ENCODE measurements at regions not wholly inside any gene's neighbourhood (a gene's known extent, or its start where the extent isn't known, plus 50 kb on each side); places are given as distances from the start of the nearest gene placed in this dataset.

DNA sequence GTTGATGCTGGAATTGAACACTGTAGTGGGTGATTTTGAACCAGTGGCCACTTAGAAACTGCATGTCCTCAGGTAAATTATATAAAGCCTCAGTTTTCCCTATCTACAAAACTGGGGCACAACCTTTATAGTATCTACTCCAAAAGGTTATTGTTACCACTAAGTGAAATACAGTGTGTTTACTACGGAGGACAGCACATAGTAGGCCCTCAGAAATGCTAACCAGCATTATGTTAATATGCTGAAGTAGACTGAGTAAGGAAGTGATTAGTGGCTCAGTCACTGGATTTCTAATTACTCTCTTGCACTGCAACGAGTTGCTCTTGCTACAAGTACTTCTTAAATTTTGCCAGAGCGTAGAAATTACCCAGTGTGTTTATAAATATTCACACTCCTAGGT, 139.5 kb downstream of the HAUS1 start:
- Histone ChIP-seq H3K36me3 (ENCODE audit: insufficient read depth, low read length) (no peaks in the 10 kb centered on the region), H3K9ac (ENCODE audit: low read depth, low read length) (no peak overlapping the region), H3K4me1 (ENCODE audit: insufficient read depth, low read length) (peaks cover 11% of the 10 kb centered on the region), H3K9me3 (ENCODE audit: control insufficient read depth, insufficient read depth, low read length) (no peaks in the 10 kb centered on the region)

GRCh38 chr18:46246101-46246500, 141.9 kb downstream of the HAUS1 start:
- Histone ChIP-seq H3K9me3 (ENCODE audit: control insufficient read depth, insufficient read depth, low read length) (no peaks in the 10 kb centered on the region), H3K4me1 (ENCODE audit: insufficient read depth, low read length) (peaks cover 20% of the 10 kb centered on the region), H3K36me3 (ENCODE audit: insufficient read depth, low read length) (no peaks in the 10 kb centered on the region), H3K9ac (ENCODE audit: low read depth, low read length) (no peak overlapping the region)

DNA sequence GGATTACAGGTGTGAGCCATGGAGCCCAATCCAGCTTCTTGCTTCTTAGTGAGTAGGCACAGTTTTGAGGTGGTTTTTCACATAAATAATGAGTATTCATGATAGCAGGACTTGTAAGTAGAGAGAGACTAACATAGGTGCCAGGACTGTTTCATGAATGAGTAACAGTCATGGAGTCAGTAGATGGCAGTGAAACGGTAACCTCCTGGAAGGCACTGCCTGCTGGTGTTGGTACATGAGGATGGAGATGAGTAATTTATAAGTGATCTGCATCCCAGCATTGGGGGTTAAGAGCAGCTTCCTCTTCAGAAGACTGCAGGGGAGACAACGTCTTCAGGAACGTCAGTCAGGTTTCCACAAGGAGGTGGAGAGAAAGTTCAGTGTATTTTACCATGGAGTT, 143.8 kb downstream of the HAUS1 start:
- Histone ChIP-seq H3K4me1 (ENCODE audit: insufficient read depth, low read length) (peaks cover 20% of the 10 kb centered on the region), H3K36me3 (ENCODE audit: insufficient read depth, low read length) (no peaks in the 10 kb centered on the region), H3K9ac (ENCODE audit: low read depth, low read length) (no peak overlapping the region), H3K9me3 (ENCODE audit: control insufficient read depth, insufficient read depth, low read length) (no peaks in the 10 kb centered on the region)

DNA sequence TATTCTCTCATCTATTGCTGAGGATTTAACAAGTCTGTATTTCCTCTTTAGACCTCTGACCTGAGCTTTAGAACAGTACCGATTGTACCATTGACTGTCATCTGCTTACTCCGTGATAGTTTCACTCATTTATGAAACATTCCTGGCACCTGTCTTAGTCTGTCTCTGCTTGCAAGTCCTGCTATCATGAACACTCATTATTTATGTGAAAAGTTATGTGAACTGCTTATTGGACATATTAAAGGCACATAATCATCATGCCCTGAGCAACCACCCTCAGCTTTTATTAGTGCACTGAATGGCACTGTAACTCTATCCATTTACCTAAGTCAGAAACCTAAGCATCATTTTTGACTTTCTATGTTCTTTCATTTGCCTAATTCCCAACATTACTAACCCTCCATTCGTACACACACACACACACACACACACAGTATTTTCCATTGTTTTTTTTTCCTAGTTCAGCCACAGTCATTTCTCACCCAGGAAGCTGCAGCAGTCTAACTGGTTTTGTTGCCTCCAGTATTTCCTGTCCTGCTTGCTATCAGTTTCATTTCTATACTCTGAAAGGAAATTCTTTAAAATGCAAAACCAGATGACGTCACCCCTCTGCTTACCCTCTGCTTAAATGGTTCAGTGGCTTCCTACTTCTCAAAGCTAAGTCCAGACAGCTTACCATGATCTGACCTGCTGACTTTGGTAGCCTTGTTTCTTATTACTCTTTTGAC, 146.1 kb downstream of the HAUS1 start:
- peaks cover 20% of the 10 kb centered on the region for H3K4me1 ChIP-seq (ENCODE audit: insufficient read depth, low read length)
- no peak overlapping the region for H3K9ac ChIP-seq (ENCODE audit: low read depth, low read length)
- no peaks in the 10 kb centered on the region for H3K9me3 ChIP-seq (ENCODE audit: control insufficient read depth, insufficient read depth, low read length)
- no peaks in the 10 kb centered on the region; the same call in 1 of the 2 replicates for H3K36me3 ChIP-seq (ENCODE audit: insufficient read depth, low read length)

- H3K9me3 ChIP-seq (ENCODE audit: control insufficient read depth, insufficient read depth, low read length): no peaks in the 10 kb centered on the region
- no peak overlapping the region for H3K9ac ChIP-seq (ENCODE audit: low read depth, low read length)
- H3K4me1 ChIP-seq (ENCODE audit: insufficient read depth, low read length): peaks cover 18% of the 10 kb centered on the region
Measured at GRCh38 chr18:46250812-46251173, 146.6 kb downstream of the HAUS1 start.

DNA sequence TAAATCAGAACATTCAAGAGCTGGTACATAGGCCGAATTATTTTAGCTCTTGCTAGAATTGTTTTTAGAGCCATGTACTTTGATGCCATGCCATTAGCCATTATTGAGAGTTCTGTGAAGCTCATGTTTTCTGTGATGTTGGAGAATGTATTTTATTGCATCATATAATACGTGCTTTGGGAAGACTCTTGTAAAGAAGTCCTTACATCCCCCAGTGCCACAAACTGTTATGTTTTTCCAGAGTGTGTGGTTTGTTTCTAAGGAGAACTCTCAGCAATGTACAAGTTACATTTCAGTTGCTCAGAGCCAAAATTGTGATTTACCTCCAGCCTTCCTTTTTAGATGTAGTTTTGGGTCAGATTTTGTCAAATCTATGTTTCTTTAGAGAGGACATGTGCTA, 148.6 kb downstream of the HAUS1 start:
- Histone ChIP-seq H3K9me3 (ENCODE audit: control insufficient read depth, insufficient read depth, low read length) (no peaks in the 10 kb centered on the region), H3K9ac (ENCODE audit: low read depth, low read length) (no peak overlapping the region), H3K36me3 (ENCODE audit: insufficient read depth, low read length) (no peaks in the 10 kb centered on the region; the same call in none of the 2 replicates), H3K4me1 (ENCODE audit: insufficient read depth, low read length) (peaks cover 16% of the 10 kb centered on the region)

More at GRCh38 chr18:46250812-46251173, 146.6 kb downstream of the HAUS1 start:
- no peaks in the 10 kb centered on the region; the same call in 1 of the 2 replicates for H3K36me3 ChIP-seq (ENCODE audit: insufficient read depth, low read length)

DNA sequence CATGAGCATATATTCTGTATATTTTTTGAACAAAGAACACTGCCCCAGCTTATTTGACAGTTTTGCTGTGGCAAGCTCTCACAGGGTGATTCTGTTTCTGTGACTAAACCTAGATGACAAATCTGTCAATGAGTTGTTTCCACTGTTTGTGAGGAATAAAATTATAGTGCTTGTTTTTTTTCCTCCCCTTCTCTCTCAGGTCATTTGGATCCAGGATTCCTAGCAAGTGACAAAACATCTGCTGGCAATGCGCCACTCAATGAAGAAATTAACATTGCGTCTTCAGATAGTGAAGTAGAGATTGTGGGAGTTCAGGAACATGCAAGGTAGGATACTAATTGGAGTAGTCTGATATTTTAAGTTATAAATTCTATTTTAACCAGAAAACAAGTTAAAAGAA, 149.3 kb downstream of the HAUS1 start:
- Histone ChIP-seq H3K4me1 (ENCODE audit: insufficient read depth, low read length) (peaks cover 16% of the 10 kb centered on the region), H3K9me3 (ENCODE audit: control insufficient read depth, insufficient read depth, low read length) (no peaks in the 10 kb centered on the region), H3K9ac (ENCODE audit: low read depth, low read length) (no peak overlapping the region), H3K36me3 (ENCODE audit: insufficient read depth, low read length) (no peaks in the 10 kb centered on the region; the same call in none of the 2 replicates)

DNA sequence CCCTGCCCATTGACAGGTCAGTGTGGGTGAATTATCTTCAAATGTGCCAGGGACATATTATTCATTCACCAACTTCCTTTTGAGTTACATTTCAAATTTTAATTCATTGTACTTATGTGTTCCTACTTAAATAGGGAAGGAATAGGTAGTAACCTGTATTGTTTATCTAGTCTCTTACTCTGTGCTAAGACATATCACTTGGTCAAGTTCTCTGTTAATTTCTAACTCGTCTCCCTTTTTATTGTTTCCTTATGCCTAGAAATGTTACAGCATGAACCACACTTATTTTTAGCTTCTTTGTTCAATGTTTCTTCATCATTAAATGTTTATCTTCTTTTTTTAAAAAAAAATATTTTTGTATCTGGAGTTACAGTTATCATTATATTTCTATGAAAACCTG, 151.9 kb downstream of the HAUS1 start:
- no peaks in the 10 kb centered on the region; the same call in none of the 2 replicates for H3K36me3 ChIP-seq (ENCODE audit: insufficient read depth, low read length)
- peaks cover 16% of the 10 kb centered on the region for H3K4me1 ChIP-seq (ENCODE audit: insufficient read depth, low read length)
- no peak overlapping the region for H3K9ac ChIP-seq (ENCODE audit: low read depth, low read length)
- no peaks in the 10 kb centered on the region for H3K9me3 ChIP-seq (ENCODE audit: control insufficient read depth, insufficient read depth, low read length)

GRCh38 chr18:46257366-46257765, 153.2 kb downstream of the HAUS1 start:
- peaks cover 29% of the 10 kb centered on the region for H3K4me1 ChIP-seq (ENCODE audit: insufficient read depth, low read length)
- no peaks in the 10 kb centered on the region; the same call in none of the 2 replicates for H3K36me3 ChIP-seq (ENCODE audit: insufficient read depth, low read length)
- H3K9ac ChIP-seq (ENCODE audit: low read depth, low read length): no peak overlapping the region
- H3K9me3 ChIP-seq (ENCODE audit: control insufficient read depth, insufficient read depth, low read length): no peaks in the 10 kb centered on the region

GRCh38 chr18:46260016-46260878, 156.1 kb downstream of the HAUS1 start:
- H3K36me3 ChIP-seq (ENCODE audit: insufficient read depth, low read length): peaks cover 2% of the 10 kb centered on the region; the same call in 1 of the 2 replicates
- peaks cover 56% of the 10 kb centered on the region for H3K4me1 ChIP-seq (ENCODE audit: insufficient read depth, low read length)
- H3K9me3 ChIP-seq (ENCODE audit: control insufficient read depth, insufficient read depth, low read length): no peaks in the 10 kb centered on the region

DNA sequence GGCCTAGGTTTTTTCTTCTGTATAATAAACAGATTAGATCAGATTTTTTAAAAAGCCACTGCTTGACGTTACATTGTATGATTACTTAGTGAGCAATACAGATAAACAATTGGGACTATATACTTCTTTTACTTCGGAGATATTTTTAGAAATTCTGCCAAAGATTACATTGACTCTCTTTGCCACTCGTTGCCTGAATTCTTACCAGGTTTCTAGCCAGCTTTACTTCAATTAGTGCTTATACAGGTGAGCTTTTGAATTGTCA, 156.6 kb downstream of the HAUS1 start:
- no peak overlapping the region for H3K9ac ChIP-seq (ENCODE audit: low read depth, low read length)
- H3K4me1 ChIP-seq (ENCODE audit: insufficient read depth, low read length): peaks cover 62% of the 10 kb centered on the region
- H3K36me3 ChIP-seq (ENCODE audit: insufficient read depth, low read length): peaks cover 2% of the 10 kb centered on the region; the same call in 1 of the 2 replicates
- no peaks in the 10 kb centered on the region for H3K9me3 ChIP-seq (ENCODE audit: control insufficient read depth, insufficient read depth, low read length)

More at GRCh38 chr18:46260016-46260878, 156.1 kb downstream of the HAUS1 start:
- H3K9ac ChIP-seq (ENCODE audit: low read depth, low read length): no peak overlapping the region

DNA sequence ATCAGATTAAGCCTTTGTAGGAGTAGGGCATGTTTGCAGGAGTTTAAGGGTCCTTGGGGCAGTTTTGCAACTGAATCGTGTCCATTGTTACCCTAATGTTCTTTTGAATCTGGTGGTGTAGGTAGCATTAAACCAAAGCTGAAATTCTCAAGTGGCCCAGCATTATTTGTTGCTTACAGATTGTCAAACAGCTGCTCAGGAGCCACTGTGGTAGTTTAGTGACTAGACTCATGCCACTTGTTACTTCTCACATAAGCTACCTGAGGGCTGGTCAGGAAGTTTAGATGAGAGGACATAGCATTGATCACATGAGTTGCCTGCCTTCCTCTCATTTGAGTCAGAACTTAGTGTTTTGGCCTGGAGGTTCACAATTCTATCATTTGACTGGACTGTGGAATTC, 157.6 kb downstream of the HAUS1 start:
- Histone ChIP-seq H3K4me1 (ENCODE audit: insufficient read depth, low read length) (peaks cover 68% of the 10 kb centered on the region), H3K36me3 (ENCODE audit: insufficient read depth, low read length) (peaks cover 2% of the 10 kb centered on the region; the same call in 1 of the 2 replicates), H3K9ac (ENCODE audit: low read depth, low read length) (no peak overlapping the region), H3K9me3 (ENCODE audit: control insufficient read depth, insufficient read depth, low read length) (no peaks in the 10 kb centered on the region)

DNA sequence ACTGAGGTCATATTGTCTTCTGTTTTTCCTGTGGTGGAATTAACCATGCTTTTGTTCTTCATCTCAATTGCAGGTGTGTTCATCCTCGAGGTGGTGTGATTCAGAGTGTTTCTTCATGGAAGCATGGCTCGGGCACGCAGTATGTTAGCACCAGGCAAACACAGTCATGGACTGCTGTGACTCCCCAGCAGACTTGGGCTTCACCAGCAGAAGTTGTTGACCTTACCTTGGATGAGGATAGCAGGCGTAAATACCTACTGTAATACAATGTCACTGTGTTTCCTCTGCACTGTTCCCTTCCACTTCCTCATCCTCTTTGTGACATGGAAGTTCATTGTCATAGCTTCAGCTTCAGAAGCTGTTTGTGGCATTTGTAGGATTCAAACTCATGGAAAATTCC, 158.7 kb downstream of the HAUS1 start:
- H3K36me3 ChIP-seq (ENCODE audit: insufficient read depth, low read length): 0 out of 2 replicates have a peak, but pooled peaks cover 2% of the 10 kb centered on the region
- no peak overlapping the region for H3K9ac ChIP-seq (ENCODE audit: low read depth, low read length)
- H3K4me1 ChIP-seq (ENCODE audit: insufficient read depth, low read length): peaks cover 68% of the 10 kb centered on the region
- H3K9me3 ChIP-seq (ENCODE audit: control insufficient read depth, insufficient read depth, low read length): no peaks in the 10 kb centered on the region

GRCh38 chr18:46264255-46264654, 160.1 kb downstream of the HAUS1 start:
- Histone ChIP-seq H3K9me3 (ENCODE audit: control insufficient read depth, insufficient read depth, low read length) (no peaks in the 10 kb centered on the region), H3K4me1 (ENCODE audit: insufficient read depth, low read length) (peaks cover 68% of the 10 kb centered on the region), H3K9ac (ENCODE audit: low read depth, low read length) (no peak overlapping the region), H3K36me3 (ENCODE audit: insufficient read depth, low read length) (0 out of 2 replicates have a peak, but pooled peaks cover 2% of the 10 kb centered on the region)

Data from ES-I3 (cell line).